B cell (primary cell): ENCODE measurements at regions not wholly inside any gene's neighbourhood (a gene's known extent, or its start where the extent isn't known, plus 50 kb on each side); places are given as distances from the start of the nearest gene placed in this dataset.

Source experiments
- ATAC-seq: fragments of 200-7000 bp; cut with Tn5 transposase; one replicate; pipeline ENCODE4 v1.10.0; 2021; ENCODE audit warnings: low read depth, mild to moderate bottlenecking, moderate number of reproducible peaks, moderate library complexity
- CTCF ChIA-PET: fragments of 350-600 bp; sonication (Branson Sonifier 250); formaldehyde crosslinking; loops from one replicate; lab custom pipeline; 2021; ENCODE audit warnings: antibody characterized with exemption, inconsistent platforms; lab: Charles Lee
- POLR2A ChIA-PET: fragments of 350-600 bp; sonication (Branson Sonifier 250); formaldehyde crosslinking; loops from one replicate; lab custom pipeline; 2021; ENCODE audit warnings: antibody characterized with exemption; lab: Charles Lee
- DNase-seq: peaks from one replicate; pipeline ENCODE4 v3.0.0; 2013
- H2AFZ ChIP-seq: 2 replicates; pipeline ENCODE4 v1.6.1; 2012; ENCODE audit warnings: mild to moderate bottlenecking, low read depth, low read length; ENCODE audit not compliant: insufficient read depth, poor library complexity, severe bottlenecking
- H3K27ac ChIP-seq, 2 donors: 1 replicate in 1 of 2; 2 replicates in 1 of 2; pipeline ENCODE4 v1.5.1; 2012 to 2013; ENCODE audit warnings: low read length in 2 of 2, mild to moderate bottlenecking in 2 of 2, moderate library complexity in 1 of 2
- H3K27me3 ChIP-seq, 4 experiments: fragments of 200-600 bp in 1 of 4; sonication (generic) in 1 of 4; replicated peaks in 1 of 4; 1 replicate in 2 of 4; 2 replicates in 2 of 4; pipeline versions ENCODE4 v1.6.1 to v1.7.0; 2013 to 2016; ENCODE audit warnings: low read length in 3 of 4, mild to moderate bottlenecking in 2 of 4, mixed read lengths in 1 of 4, moderate library complexity in 1 of 4; ENCODE audit not compliant: insufficient read depth in 4 of 4, control insufficient read depth in 3 of 4; ENCODE audit errors: control extremely low read depth in 1 of 4
- H3K36me3 ChIP-seq, 2 experiments: replicated peaks in 1 of 2; 1 replicate in 1 of 2; 2 replicates in 1 of 2; pipeline versions ENCODE4 v1.6.1 to v1.7.1; 2013; ENCODE audit warnings: low read length in 1 of 2; ENCODE audit not compliant: insufficient read depth in 2 of 2, control insufficient read depth in 1 of 2; ENCODE audit errors: control extremely low read depth in 1 of 2, extremely low read depth in 1 of 2
- H3K4me1 ChIP-seq, 2 donors: fragments of 200-600 bp in 1 of 2; sonication (generic) in 1 of 2; 1 replicate in 1 of 2; 2 replicates in 1 of 2; pipeline versions ENCODE4 v1.5.1 to v1.6.1; 2013 to 2017; ENCODE audit warnings: low read length in 2 of 2; ENCODE audit not compliant: control insufficient read depth in 2 of 2, insufficient read depth in 2 of 2
- H3K4me2 ChIP-seq: replicated peaks from 2 replicates; pipeline ENCODE3; 2012; ENCODE audit warnings: mild to moderate bottlenecking, low read depth, low read length; ENCODE audit not compliant: poor library complexity, severe bottlenecking
- H3K4me3 ChIP-seq, 5 experiments: fragments of 200-600 bp in 1 of 5; sonication (generic) in 1 of 5; 1 replicate in 3 of 5; 2 replicates in 2 of 5; pipeline versions ENCODE4 v1.5.1 to v1.7.0; 2011 to 2016; ENCODE audit warnings: low read length in 4 of 5, mild to moderate bottlenecking in 4 of 5, low read depth in 2 of 5, control low read depth in 1 of 5, moderate library complexity in 1 of 5; ENCODE audit not compliant: insufficient read depth in 1 of 5; ENCODE audit errors: control extremely low read depth in 1 of 5, extremely low read depth in 1 of 5
- H3K79me2 ChIP-seq: fragments of 200-600 bp; sonication (generic); one replicate; pipeline ENCODE4 v1.6.0; 2016; ENCODE audit warnings: low read length; ENCODE audit not compliant: control insufficient read depth, insufficient read depth
- H3K9ac ChIP-seq: fragments of 200-600 bp; sonication (generic); 2 replicates; pipeline ENCODE4 v1.6.1; 2017; ENCODE audit warnings: mild to moderate bottlenecking, low read length, moderate library complexity
- H3K9me3 ChIP-seq, 3 donors: one replicate each; pipeline versions ENCODE4 v1.6.1 to v1.7.1; 2013; ENCODE audit warnings: low read length in 2 of 3; ENCODE audit not compliant: control insufficient read depth in 2 of 3, insufficient read depth in 1 of 3; ENCODE audit errors: control extremely low read depth in 1 of 3
- H4K20me1 ChIP-seq: 2 replicates; pipeline ENCODE4 v1.6.0; 2012; ENCODE audit warnings: mild to moderate bottlenecking, low read length; ENCODE audit not compliant: insufficient read depth, control insufficient read depth, poor library complexity, severe bottlenecking
- H3K27ac Mint-ChIP-seq: one replicate; pipeline ENCODE4 v1.8.0; 2021; ENCODE audit warnings: mixed read lengths
- H3K27me3 Mint-ChIP-seq: one replicate; pipeline ENCODE4 v1.8.0; 2021; ENCODE audit warnings: mixed read lengths
- H3K4me1 Mint-ChIP-seq: one replicate; pipeline ENCODE4 v1.8.0; 2021; ENCODE audit warnings: mixed read lengths
- H3K4me3 Mint-ChIP-seq: one replicate; pipeline ENCODE4 v1.8.0; 2021; ENCODE audit warnings: mixed read lengths
- H3K9me3 Mint-ChIP-seq: one replicate; pipeline ENCODE4 v1.8.0; 2022; ENCODE audit warnings: mixed read lengths; ENCODE audit not compliant: insufficient read depth
- EZH2 ChIP-seq: IDR thresholded peaks from 2 replicates; pipeline ENCODE4 v1.6.1; 2012; ENCODE audit warnings: borderline replicate concordance, low read depth, mild to moderate bottlenecking, moderate library complexity, low read length; ENCODE audit not compliant: insufficient read depth, poor library complexity, severe bottlenecking
- WGBS: methylation state at CpG from one replicate; pipeline ENCODE4 v1.1.5; 2013; ENCODE audit warnings: missing lambda C conversion rate; ENCODE audit not compliant: insufficient coverage; 5-methylcytosine and 5-hydroxymethylcytosine counted together
- intact Hi-C: fragments of 100-400 bp; cut with micrococcal nuclease; formaldehyde crosslinking; loops from one replicate; pipeline ENCODE4 v1.10.0; 2022
- TF ChIP-seq, protein P1 (sequence below): fragments of 200-600 bp; IDR thresholded peaks from one replicate; pipeline ENCODE4 v1.8.0; 2022; ENCODE audit warnings: antibody characterized with exemption, mild to moderate bottlenecking

DNA sequence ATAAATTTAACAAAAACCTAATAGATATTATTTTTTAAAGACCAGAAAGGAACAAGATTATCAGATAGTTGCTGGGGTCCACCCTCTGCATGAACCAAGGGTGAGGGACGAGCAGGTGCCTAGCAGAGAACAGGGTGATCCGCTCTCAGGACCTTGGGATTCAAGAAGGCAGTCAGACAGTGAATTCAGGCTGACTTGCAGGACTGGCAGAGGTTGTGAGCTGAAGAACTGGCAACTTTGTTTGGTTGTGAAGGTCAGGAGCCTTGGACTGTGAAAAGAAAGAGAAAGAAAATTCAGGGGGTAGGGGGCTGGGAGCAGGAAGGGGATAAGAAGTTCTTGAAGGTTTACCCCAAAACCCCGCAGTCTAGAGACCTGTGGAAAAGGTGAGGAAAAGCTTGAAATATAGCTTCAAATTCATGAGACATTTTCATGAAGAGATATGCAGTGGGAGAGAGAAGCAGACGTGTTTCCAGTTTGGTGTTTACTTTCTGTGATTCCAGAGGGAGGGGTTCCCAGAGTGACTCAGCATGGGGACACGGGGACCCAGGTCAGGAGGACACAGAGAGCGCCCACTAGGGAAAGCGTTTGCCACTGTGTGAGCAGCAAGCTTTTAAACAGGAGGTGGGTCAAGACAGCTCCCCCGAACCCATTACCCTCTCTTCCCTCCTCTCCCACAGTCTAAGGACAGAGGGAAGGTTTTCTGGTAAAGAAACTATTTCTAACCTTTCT lies 217.2 kb upstream of the UMPS start:
- H2AFZ ChIP-seq, result no peak overlapping the region
- no peaks in the 10 kb centered on the region for H4K20me1 ChIP-seq
- intact Hi-C loops, result no loop called here
- no peak overlapping the region for H3K4me3 ChIP-seq
- Mint-ChIP-seq H3K4me3 (no peak overlapping the region), H3K9me3 (no peaks in the 10 kb centered on the region), H3K27ac (no peak overlapping the region), H3K4me1 (no peaks in the 10 kb centered on the region), H3K27me3 (peaks cover 32% of the 10 kb centered on the region)
- TF ChIP-seq, protein P1, sequence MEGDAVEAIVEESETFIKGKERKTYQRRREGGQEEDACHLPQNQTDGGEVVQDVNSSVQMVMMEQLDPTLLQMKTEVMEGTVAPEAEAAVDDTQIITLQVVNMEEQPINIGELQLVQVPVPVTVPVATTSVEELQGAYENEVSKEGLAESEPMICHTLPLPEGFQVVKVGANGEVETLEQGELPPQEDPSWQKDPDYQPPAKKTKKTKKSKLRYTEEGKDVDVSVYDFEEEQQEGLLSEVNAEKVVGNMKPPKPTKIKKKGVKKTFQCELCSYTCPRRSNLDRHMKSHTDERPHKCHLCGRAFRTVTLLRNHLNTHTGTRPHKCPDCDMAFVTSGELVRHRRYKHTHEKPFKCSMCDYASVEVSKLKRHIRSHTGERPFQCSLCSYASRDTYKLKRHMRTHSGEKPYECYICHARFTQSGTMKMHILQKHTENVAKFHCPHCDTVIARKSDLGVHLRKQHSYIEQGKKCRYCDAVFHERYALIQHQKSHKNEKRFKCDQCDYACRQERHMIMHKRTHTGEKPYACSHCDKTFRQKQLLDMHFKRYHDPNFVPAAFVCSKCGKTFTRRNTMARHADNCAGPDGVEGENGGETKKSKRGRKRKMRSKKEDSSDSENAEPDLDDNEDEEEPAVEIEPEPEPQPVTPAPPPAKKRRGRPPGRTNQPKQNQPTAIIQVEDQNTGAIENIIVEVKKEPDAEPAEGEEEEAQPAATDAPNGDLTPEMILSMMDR, result no peak
- TF ChIP-seq EZH2, result no peak
- no peak overlapping the region for H3K9ac ChIP-seq
- no peak for DNase-seq
- CTCF ChIA-PET, result no interaction called here
- H3K4me1 ChIP-seq, result no peaks in the 10 kb centered on the region
- WGBS, result 47% methylated on average over 5 of the region's 8 CpGs
- H3K27me3 ChIP-seq, result peaks cover 0 to 3% (median 0%) of the 10 kb centered on the region in 4 experiments
- no peaks in the 10 kb centered on the region for H3K36me3 ChIP-seq
- H3K4me2 ChIP-seq, result no peak overlapping the region
- no peak overlapping the region for H3K27ac ChIP-seq
- POLR2A ChIA-PET, result no interaction called here
- no peaks in the 10 kb centered on the region for H3K79me2 ChIP-seq
- peaks cover 0 to 2% (median 0%) of the 10 kb centered on the region in 3 donors for H3K9me3 ChIP-seq
- ATAC-seq, result no peak

DNA sequence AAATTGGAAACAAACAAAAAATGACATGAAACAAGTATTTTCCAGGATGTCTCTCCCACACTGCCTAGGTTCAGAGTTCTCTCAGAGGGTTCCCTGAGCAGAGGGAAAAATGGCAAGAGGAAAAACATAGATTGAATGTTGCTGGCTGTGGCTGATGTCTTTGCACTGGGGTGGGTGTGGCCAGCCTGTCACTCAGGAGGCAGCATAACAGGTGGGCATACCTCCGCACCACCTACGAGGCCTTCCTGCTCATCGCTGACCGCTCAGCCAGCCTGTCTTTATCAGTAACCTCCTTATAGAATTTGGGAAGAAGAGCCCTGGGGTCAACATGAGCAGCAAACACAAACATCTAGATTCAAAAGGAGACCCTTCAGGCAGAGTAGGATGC lies 216.6 kb upstream of the UMPS start:
- peaks cover 32% of the 10 kb centered on the region for H3K27me3 Mint-ChIP-seq
- Histone ChIP-seq H3K36me3 (no peaks in the 10 kb centered on the region), H3K79me2 (no peaks in the 10 kb centered on the region), H3K9me3 (no peaks in the 10 kb centered on the region), H4K20me1 (no peaks in the 10 kb centered on the region), H3K9ac (no peak overlapping the region), H2AFZ (no peak overlapping the region), H3K27me3 (peaks cover 0 to 7% (median 0%) of the 10 kb centered on the region in 4 experiments), H3K4me2 (no peak overlapping the region), H3K27ac (no peak overlapping the region), H3K4me1 (no peaks in the 10 kb centered on the region), H3K4me3 (no peak overlapping the region)
- H3K9me3 Mint-ChIP-seq, result no peaks in the 10 kb centered on the region
- ATAC-seq, result no peak
- intact Hi-C loops, result no loop called here
- WGBS, result no CpG with 5 or more reads among the region's 4 CpGs
- TF ChIP-seq EZH2, result no peak
- TF ChIP-seq, protein P1, result no peak
- POLR2A ChIA-PET, result no interaction called here
- no peak overlapping the region for H3K27ac Mint-ChIP-seq
- no peak overlapping the region for H3K4me3 Mint-ChIP-seq
- DNase-seq, result no peak
- no peaks in the 10 kb centered on the region for H3K4me1 Mint-ChIP-seq
- CTCF ChIA-PET, result no interaction called here
